GM23338 (cell line): ENCODE measurements at regions not wholly inside any gene's neighbourhood (a gene's known extent, or its start where the extent isn't known, plus 50 kb on each side); places are given as distances from the start of the nearest gene placed in this dataset.

ENCODE experiments used
- ATAC-seq: fragments of 200-7000 bp; cut with Tn5 transposase; 3 replicates; pipeline ENCODE4 v1.9.1; 2020
- DNase-seq: peaks from one replicate; pipeline ENCODE4 v3.0.0-alpha.2; 2015; ENCODE audit warnings: low spot score
- H2AFZ ChIP-seq: fragments of 200-600 bp; sonication (generic); 2 replicates; pipeline ENCODE4 v1.8.0; 2016; ENCODE audit warnings: antibody characterized with exemption, mild to moderate bottlenecking, moderate library complexity
- H3F3A ChIP-seq: fragments of 200-600 bp; sonication (generic); replicated peaks from 2 replicates; pipeline ENCODE4 v1.8.0; 2017; ENCODE audit warnings: antibody characterized with exemption, mixed run types, low read depth
- H3K27ac ChIP-seq: fragments of 200-600 bp; sonication (generic); 2 replicates; pipeline ENCODE4 v1.6.1; 2016; ENCODE audit warnings: low read depth
- H3K27me3 ChIP-seq: fragments of 200-600 bp; sonication (generic); 2 replicates; pipeline ENCODE4 v1.8.0; 2016; ENCODE audit warnings: mild to moderate bottlenecking, mixed run types, moderate library complexity; ENCODE audit not compliant: insufficient read depth
- H3K36me3 ChIP-seq: fragments of 200-600 bp; sonication (generic); 2 replicates; pipeline ENCODE4 v1.8.0; 2016; ENCODE audit warnings: mild to moderate bottlenecking; ENCODE audit not compliant: insufficient read depth
- H3K4me1 ChIP-seq: fragments of 200-600 bp; sonication (generic); 2 replicates; pipeline ENCODE4 v1.8.0; 2016; ENCODE audit warnings: mild to moderate bottlenecking, moderate library complexity; ENCODE audit not compliant: insufficient read depth
- H3K4me2 ChIP-seq: fragments of 200-600 bp; sonication (generic); 2 replicates; pipeline ENCODE4 v1.7.1; 2017; ENCODE audit warnings: mixed run types
- H3K4me3 ChIP-seq: fragments of 200-600 bp; sonication (generic); 2 replicates; pipeline ENCODE4 v1.6.1; 2016; ENCODE audit warnings: mixed run types
- H3K79me2 ChIP-seq: fragments of 200-600 bp; sonication (generic); replicated peaks from 2 replicates; pipeline ENCODE4 v1.8.0; 2017; ENCODE audit warnings: mild to moderate bottlenecking; ENCODE audit not compliant: insufficient read depth
- H3K9me2 ChIP-seq: fragments of 200-600 bp; sonication (generic); 2 replicates; pipeline ENCODE4 v1.8.0; 2017; ENCODE audit not compliant: insufficient read depth
- H4K20me1 ChIP-seq: fragments of 200-600 bp; sonication (generic); replicated peaks from 2 replicates; pipeline ENCODE4 v1.8.0; 2017; ENCODE audit warnings: mild to moderate bottlenecking; ENCODE audit not compliant: insufficient read depth
- H3K27ac Mint-ChIP-seq: 2 replicates; pipeline ENCODE4 v1.8.0; 2020; ENCODE audit warnings: inconsistent platforms, mild to moderate bottlenecking, moderate library complexity, mixed read lengths
- H3K27me3 Mint-ChIP-seq: 3 replicates; pipeline ENCODE4 v1.8.0; 2022; ENCODE audit warnings: low read depth, mild to moderate bottlenecking, moderate library complexity, mixed read lengths, inconsistent platforms; ENCODE audit not compliant: insufficient read depth, poor library complexity
- H3K36me3 Mint-ChIP-seq: 3 replicates; pipeline ENCODE4 v1.8.0; 2021; ENCODE audit warnings: low read depth, mild to moderate bottlenecking, inconsistent platforms, moderate library complexity, mixed read lengths
- H3K4me1 Mint-ChIP-seq: 3 replicates; pipeline ENCODE4 v1.8.0; 2020; ENCODE audit warnings: mild to moderate bottlenecking, inconsistent platforms, mixed read lengths
- H3K4me3 Mint-ChIP-seq: 3 replicates; pipeline ENCODE4 v1.8.0; 2021; ENCODE audit warnings: moderate library complexity, mild to moderate bottlenecking, inconsistent platforms, mixed read lengths
- H3K9me3 Mint-ChIP-seq: 3 replicates; pipeline ENCODE4 v1.8.0; 2020; ENCODE audit warnings: moderate library complexity, mild to moderate bottlenecking, inconsistent platforms, mixed read lengths
- CREB1 ChIP-seq: fragments of 250-450 bp; sonication (Bioruptor Pico); IDR thresholded peaks from 2 replicates; pipeline ENCODE4 v1.5.0; 2020; ENCODE audit warnings: low read depth, mild to moderate bottlenecking, moderate library complexity
- EZH2 ChIP-seq: fragments of 200-600 bp; sonication (generic); IDR thresholded peaks from one replicate; pipeline ENCODE4 v1.8.0; 2017; ENCODE audit warnings: antibody characterized with exemption, mild to moderate bottlenecking, low read depth; ENCODE audit not compliant: unreplicated experiment
- EZH2phosphoT487 ChIP-seq: fragments of 200-600 bp; sonication (generic); IDR thresholded peaks from one replicate; pipeline ENCODE4 v1.8.1; 2018; ENCODE audit warnings: antibody characterized with exemption; ENCODE audit not compliant: unreplicated experiment
- JUNB ChIP-seq: IDR thresholded peaks from one replicate; pipeline ENCODE4 v1.6.1; 2016; ENCODE audit warnings: antibody characterized with exemption; ENCODE audit not compliant: unreplicated experiment
- NANOG ChIP-seq: IDR thresholded peaks from 2 replicates; pipeline ENCODE4 v1.6.1; 2016; ENCODE audit warnings: antibody characterized with exemption, borderline replicate concordance
- POLR2AphosphoS5 ChIP-seq: IDR thresholded peaks from 2 replicates; pipeline ENCODE4 v1.6.1; 2016; ENCODE audit warnings: antibody characterized with exemption, low read depth
- STAT1 ChIP-seq: IDR thresholded peaks from one replicate; pipeline ENCODE4 v1.6.1; 2016; ENCODE audit warnings: antibody characterized with exemption; ENCODE audit not compliant: unreplicated experiment
- ZNF114 ChIP-seq: fragments of 250-450 bp; sonication (Bioruptor Pico); IDR thresholded peaks from 2 replicates; pipeline ENCODE4 v1.5.0; 2020; ENCODE audit warnings: mild to moderate bottlenecking, moderate library complexity
- ZNF331 ChIP-seq: fragments of 250-450 bp; sonication (Bioruptor Pico); IDR thresholded peaks from 2 replicates; pipeline ENCODE4 v1.5.0; 2020; ENCODE audit warnings: low read depth, mild to moderate bottlenecking, moderate library complexity
- TF ChIP-seq, protein P1 (sequence below): IDR thresholded peaks from one replicate; pipeline ENCODE4 v1.6.1; 2018; ENCODE audit warnings: antibody characterized with exemption; ENCODE audit not compliant: unreplicated experiment
- TF ChIP-seq, protein P2 (sequence below): IDR thresholded peaks from 2 replicates; pipeline ENCODE4 v1.6.1; 2016; ENCODE audit warnings: antibody characterized with exemption
- TF ChIP-seq, protein P3 (sequence below), 2 experiments: fragments of 200-600 bp in 1 of 2; sonication (generic) in 1 of 2; conservative IDR thresholded peaks; 2 replicates each; pipeline versions ENCODE4 v1.5.1 to v1.6.1; 2016 to 2017; ENCODE audit warnings: antibody characterized with exemption in 2 of 2, low read depth in 2 of 2, mild to moderate bottlenecking in 2 of 2, moderate library complexity in 1 of 2
- TF ChIP-seq, protein P4 (sequence below): fragments of 250-450 bp; sonication (Bioruptor Pico); IDR thresholded peaks from 2 replicates; pipeline ENCODE4 v1.5.0; 2020; ENCODE audit warnings: mild to moderate bottlenecking, moderate library complexity

DNA sequence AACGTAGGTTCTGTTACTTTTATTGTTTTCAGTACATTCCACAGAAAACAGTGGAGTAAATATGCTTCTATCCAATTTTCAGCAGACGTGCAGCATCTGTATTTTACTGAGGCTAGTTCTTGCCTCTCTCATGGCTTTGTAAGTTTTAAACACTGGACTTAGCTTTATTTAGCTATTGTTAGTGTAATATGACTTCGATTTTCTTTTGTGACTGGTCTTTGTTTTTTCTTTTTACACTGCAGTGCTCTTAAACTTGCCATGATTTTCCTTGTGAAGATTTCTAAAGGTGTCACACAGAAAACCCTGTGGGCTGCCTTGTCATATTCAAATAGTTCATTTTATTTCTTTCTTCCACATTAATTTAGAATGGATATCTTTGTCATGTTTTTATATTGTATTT, 1234.9 kb upstream of the CITED2 start (continued):
- TF ChIP-seq, protein P1, sequence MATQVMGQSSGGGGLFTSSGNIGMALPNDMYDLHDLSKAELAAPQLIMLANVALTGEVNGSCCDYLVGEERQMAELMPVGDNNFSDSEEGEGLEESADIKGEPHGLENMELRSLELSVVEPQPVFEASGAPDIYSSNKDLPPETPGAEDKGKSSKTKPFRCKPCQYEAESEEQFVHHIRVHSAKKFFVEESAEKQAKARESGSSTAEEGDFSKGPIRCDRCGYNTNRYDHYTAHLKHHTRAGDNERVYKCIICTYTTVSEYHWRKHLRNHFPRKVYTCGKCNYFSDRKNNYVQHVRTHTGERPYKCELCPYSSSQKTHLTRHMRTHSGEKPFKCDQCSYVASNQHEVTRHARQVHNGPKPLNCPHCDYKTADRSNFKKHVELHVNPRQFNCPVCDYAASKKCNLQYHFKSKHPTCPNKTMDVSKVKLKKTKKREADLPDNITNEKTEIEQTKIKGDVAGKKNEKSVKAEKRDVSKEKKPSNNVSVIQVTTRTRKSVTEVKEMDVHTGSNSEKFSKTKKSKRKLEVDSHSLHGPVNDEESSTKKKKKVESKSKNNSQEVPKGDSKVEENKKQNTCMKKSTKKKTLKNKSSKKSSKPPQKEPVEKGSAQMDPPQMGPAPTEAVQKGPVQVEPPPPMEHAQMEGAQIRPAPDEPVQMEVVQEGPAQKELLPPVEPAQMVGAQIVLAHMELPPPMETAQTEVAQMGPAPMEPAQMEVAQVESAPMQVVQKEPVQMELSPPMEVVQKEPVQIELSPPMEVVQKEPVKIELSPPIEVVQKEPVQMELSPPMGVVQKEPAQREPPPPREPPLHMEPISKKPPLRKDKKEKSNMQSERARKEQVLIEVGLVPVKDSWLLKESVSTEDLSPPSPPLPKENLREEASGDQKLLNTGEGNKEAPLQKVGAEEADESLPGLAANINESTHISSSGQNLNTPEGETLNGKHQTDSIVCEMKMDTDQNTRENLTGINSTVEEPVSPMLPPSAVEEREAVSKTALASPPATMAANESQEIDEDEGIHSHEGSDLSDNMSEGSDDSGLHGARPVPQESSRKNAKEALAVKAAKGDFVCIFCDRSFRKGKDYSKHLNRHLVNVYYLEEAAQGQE: no peak
- no peak for TF ChIP-seq CREB1 (CRISPR knock-in tag)

DNA sequence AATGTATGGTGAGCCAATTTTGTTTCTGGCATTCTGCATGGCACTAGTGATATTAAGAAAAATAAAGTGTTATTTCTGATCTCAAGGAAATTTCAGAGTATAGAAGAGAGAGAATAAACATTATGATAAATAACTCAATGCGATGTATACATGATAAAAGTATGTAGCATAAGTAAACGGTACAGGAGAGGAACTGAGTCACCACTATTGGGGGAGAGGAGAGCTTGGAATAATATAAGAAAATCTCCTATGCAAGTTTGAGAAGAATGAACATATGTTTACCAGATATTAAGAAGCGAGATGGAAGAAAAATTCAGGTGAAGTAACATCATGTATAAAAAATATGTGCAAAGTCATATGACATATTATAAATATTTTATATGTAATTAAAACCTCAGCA, 1230.3 kb upstream of the CITED2 start:
- H4K20me1 ChIP-seq: no peaks in the 10 kb centered on the region
- peaks cover 4% of the 10 kb centered on the region; the same call in 1 of the 2 replicates for H3K4me1 ChIP-seq
- Mint-ChIP-seq H3K27me3 (no peaks in the 10 kb centered on the region), H3K9me3 (no peaks in the 10 kb centered on the region), H3K27ac (no peak overlapping the region), H3K4me3 (no peak overlapping the region), H3K4me1 (no peaks in the 10 kb centered on the region), H3K36me3 (no peaks in the 10 kb centered on the region)
- ATAC-seq (no peak), DNase-seq (no peak)
- H3F3A ChIP-seq: no peaks in the 10 kb centered on the region
- no peaks in the 10 kb centered on the region for H3K36me3 ChIP-seq
- H3K79me2 ChIP-seq: no peaks in the 10 kb centered on the region
- H3K9me2 ChIP-seq: no peaks in the 10 kb centered on the region
- H3K27ac ChIP-seq: no peak overlapping the region
- no peaks in the 10 kb centered on the region for H3K27me3 ChIP-seq
- no peak overlapping the region for H3K4me3 ChIP-seq
- H2AFZ ChIP-seq: no peak overlapping the region
- no peak overlapping the region for H3K4me2 ChIP-seq
- TF ChIP-seq CREB1 (CRISPR knock-in tag) (no peak), NANOG (no peak), STAT1 (no peak), EZH2phosphoT487 (no peak), POLR2AphosphoS5 (no peak), ZNF114 (CRISPR knock-in tag) (no peak), ZNF331 (CRISPR knock-in tag) (no peak), JUNB (no peak), EZH2 (no peak)
- TF ChIP-seq, protein P2, sequence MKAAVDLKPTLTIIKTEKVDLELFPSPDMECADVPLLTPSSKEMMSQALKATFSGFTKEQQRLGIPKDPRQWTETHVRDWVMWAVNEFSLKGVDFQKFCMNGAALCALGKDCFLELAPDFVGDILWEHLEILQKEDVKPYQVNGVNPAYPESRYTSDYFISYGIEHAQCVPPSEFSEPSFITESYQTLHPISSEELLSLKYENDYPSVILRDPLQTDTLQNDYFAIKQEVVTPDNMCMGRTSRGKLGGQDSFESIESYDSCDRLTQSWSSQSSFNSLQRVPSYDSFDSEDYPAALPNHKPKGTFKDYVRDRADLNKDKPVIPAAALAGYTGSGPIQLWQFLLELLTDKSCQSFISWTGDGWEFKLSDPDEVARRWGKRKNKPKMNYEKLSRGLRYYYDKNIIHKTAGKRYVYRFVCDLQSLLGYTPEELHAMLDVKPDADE: no peak
- TF ChIP-seq, protein P3, sequence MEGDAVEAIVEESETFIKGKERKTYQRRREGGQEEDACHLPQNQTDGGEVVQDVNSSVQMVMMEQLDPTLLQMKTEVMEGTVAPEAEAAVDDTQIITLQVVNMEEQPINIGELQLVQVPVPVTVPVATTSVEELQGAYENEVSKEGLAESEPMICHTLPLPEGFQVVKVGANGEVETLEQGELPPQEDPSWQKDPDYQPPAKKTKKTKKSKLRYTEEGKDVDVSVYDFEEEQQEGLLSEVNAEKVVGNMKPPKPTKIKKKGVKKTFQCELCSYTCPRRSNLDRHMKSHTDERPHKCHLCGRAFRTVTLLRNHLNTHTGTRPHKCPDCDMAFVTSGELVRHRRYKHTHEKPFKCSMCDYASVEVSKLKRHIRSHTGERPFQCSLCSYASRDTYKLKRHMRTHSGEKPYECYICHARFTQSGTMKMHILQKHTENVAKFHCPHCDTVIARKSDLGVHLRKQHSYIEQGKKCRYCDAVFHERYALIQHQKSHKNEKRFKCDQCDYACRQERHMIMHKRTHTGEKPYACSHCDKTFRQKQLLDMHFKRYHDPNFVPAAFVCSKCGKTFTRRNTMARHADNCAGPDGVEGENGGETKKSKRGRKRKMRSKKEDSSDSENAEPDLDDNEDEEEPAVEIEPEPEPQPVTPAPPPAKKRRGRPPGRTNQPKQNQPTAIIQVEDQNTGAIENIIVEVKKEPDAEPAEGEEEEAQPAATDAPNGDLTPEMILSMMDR (conservative IDR thresholded peaks at IDR 0.05; ENCODE audit: low read depth in 2 of 2): no peak
- TF ChIP-seq, protein P4, sequence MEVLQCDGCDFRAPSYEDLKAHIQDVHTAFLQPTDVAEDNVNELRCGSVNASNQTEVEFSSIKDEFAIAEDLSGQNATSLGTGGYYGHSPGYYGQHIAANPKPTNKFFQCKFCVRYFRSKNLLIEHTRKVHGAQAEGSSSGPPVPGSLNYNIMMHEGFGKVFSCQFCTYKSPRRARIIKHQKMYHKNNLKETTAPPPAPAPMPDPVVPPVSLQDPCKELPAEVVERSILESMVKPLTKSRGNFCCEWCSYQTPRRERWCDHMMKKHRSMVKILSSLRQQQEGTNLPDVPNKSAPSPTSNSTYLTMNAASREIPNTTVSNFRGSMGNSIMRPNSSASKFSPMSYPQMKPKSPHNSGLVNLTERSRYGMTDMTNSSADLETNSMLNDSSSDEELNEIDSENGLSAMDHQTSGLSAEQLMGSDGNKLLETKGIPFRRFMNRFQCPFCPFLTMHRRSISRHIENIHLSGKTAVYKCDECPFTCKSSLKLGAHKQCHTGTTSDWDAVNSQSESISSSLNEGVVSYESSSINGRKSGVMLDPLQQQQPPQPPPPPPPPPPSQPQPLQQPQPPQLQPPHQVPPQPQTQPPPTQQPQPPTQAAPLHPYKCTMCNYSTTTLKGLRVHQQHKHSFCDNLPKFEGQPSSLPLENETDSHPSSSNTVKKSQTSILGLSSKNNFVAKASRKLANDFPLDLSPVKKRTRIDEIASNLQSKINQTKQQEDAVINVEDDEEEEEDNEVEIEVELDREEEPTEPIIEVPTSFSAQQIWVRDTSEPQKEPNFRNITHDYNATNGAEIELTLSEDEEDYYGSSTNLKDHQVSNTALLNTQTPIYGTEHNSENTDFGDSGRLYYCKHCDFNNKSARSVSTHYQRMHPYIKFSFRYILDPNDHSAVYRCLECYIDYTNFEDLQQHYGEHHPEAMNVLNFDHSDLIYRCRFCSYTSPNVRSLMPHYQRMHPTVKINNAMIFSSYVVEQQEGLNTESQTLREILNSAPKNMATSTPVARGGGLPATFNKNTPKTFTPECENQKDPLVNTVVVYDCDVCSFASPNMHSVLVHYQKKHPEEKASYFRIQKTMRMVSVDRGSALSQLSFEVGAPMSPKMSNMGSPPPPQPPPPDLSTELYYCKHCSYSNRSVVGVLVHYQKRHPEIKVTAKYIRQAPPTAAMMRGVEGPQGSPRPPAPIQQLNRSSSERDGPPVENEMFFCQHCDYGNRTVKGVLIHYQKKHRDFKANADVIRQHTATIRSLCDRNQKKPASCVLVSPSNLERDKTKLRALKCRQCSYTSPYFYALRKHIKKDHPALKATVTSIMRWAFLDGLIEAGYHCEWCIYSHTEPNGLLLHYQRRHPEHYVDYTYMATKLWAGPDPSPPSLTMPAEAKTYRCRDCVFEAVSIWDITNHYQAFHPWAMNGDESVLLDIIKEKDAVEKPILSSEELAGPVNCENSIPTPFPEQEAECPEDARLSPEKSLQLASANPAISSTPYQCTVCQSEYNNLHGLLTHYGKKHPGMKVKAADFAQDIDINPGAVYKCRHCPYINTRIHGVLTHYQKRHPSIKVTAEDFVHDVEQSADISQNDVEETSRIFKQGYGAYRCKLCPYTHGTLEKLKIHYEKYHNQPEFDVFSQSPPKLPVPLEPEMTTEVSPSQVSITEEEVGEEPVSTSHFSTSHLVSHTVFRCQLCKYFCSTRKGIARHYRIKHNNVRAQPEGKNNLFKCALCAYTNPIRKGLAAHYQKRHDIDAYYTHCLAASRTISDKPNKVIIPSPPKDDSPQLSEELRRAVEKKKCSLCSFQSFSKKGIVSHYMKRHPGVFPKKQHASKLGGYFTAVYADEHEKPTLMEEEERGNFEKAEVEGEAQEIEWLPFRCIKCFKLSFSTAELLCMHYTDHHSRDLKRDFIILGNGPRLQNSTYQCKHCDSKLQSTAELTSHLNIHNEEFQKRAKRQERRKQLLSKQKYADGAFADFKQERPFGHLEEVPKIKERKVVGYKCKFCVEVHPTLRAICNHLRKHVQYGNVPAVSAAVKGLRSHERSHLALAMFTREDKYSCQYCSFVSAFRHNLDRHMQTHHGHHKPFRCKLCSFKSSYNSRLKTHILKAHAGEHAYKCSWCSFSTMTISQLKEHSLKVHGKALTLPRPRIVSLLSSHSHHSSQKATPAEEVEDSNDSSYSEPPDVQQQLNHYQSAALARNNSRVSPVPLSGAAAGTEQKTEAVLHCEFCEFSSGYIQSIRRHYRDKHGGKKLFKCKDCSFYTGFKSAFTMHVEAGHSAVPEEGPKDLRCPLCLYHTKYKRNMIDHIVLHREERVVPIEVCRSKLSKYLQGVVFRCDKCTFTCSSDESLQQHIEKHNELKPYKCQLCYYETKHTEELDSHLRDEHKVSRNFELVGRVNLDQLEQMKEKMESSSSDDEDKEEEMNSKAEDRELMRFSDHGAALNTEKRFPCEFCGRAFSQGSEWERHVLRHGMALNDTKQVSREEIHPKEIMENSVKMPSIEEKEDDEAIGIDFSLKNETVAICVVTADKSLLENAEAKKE (CRISPR knock-in tag): no peak
